Kasumi-1 (cell line): ENCODE measurements at regions not wholly inside any gene's neighbourhood (a gene's known extent, or its start where the extent isn't known, plus 50 kb on each side); places are given as distances from the start of the nearest gene placed in this dataset.

ENCODE experiments used
- DNase-seq, 2 experiments: peaks; one replicate each; lab custom pipeline; 2025; lab: John Stamatoyannopoulos, UW

DNA sequence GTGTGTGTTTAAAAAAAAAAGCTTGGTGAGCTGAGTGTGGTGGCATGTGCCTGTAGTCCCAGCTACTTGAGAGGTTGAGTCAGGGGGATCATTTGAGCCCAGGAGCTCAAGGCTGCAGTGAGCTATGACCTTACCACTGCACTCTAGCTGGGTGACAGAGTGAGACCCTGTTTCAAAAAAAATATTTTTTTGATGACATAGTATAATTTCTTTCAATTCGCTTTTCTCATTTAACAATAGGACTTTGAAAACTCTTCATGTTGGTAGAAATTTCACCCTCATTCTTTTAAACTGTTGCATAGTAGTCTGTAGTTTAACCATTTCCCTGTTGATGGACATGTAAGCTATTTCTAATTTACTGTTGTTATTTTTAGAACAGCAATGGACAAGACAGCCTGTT lies 55.7 kb upstream of the EXOC6 start:
- DNase-seq: no peak
